ENCODE measurements at regions not wholly inside any gene's neighbourhood (a gene's known extent, or its start where the extent isn't known, plus 50 kb on each side); places are given as distances from the start of the nearest gene placed in this dataset.

- TF ChIP-seq POLR2AphosphoS5 (IDR thresholded peaks at IDR 0.05; ENCODE audit: low read depth, low read length) (no peak), TAF1 (IDR thresholded peaks at IDR 0.05; ENCODE audit: borderline replicate concordance, insufficient read depth, low read length) (no peak), REST (IDR thresholded peaks at IDR 0.05; ENCODE audit: insufficient read depth in 1 of 2, low read depth in 2 of 2, low read length in 2 of 2) (no peak)
Observed at GRCh38 chr1:105208581-105208980, 1458.9 kb downstream of the AMY1C start.
